Transverse colon (tissue), 1 donor: ENCODE measurements at regions not wholly inside any gene's neighbourhood (a gene's known extent, or its start where the extent isn't known, plus 50 kb on each side); places are given as distances from the start of the nearest gene placed in this dataset.

Experiments
- EP300 ChIP-seq: sonication (generic); formaldehyde crosslinking; IDR thresholded peaks from one replicate; pipeline ENCODE4 v1.6.1; 2017; ENCODE audit warnings: antibody characterized with exemption, low read depth
- POLR2A ChIP-seq: fragments of 450-650 bp; IDR thresholded peaks from one replicate; pipeline ENCODE4 v1.6.1; 2016; ENCODE audit warnings: antibody characterized with exemption, mild to moderate bottlenecking, moderate library complexity

- no peak for TF ChIP-seq EP300
- no peak for TF ChIP-seq POLR2A
Measured at GRCh38 chr18:47595831-47596501, 334.5 kb downstream of the SMAD2 start.
